ENCODE measurements at regions not wholly inside any gene's neighbourhood (a gene's known extent, or its start where the extent isn't known, plus 50 kb on each side); places are given as distances from the start of the nearest gene placed in this dataset. TPM values are rescaled to one million over a fixed set of nuclear protein-coding genes. Genes with fewer than 3 reads are reported as not detected.

DNA sequence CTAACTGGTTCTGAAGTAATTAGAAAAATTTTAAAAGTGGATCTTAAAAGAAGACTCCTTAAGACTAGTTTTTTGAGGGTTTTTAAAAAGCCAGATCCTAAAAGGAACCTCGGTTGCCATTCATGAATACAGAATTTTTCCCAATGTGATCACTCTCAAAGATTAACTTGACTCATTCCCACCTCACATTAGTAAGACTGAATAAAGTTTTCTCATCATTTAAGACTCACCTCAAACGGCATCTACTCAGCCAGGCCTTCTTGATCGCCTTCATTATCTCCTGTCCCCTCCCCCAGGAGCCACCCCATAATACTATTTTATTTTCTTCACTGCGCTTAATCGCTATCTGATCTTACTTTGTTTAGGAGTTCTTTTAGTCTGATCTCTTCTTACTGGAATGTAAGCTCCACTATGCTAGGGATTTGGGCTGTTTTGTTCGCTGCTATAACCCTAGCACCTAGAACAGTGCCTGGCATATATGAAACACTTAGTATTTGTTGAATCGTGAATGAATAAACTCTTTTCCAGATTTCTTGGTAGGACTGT is 55.9 kb upstream of the PCGF5 start:
- TF ChIP-seq POLR2A (IDR thresholded peaks at IDR 0.05): no peak
- TF ChIP-seq, protein P1, sequence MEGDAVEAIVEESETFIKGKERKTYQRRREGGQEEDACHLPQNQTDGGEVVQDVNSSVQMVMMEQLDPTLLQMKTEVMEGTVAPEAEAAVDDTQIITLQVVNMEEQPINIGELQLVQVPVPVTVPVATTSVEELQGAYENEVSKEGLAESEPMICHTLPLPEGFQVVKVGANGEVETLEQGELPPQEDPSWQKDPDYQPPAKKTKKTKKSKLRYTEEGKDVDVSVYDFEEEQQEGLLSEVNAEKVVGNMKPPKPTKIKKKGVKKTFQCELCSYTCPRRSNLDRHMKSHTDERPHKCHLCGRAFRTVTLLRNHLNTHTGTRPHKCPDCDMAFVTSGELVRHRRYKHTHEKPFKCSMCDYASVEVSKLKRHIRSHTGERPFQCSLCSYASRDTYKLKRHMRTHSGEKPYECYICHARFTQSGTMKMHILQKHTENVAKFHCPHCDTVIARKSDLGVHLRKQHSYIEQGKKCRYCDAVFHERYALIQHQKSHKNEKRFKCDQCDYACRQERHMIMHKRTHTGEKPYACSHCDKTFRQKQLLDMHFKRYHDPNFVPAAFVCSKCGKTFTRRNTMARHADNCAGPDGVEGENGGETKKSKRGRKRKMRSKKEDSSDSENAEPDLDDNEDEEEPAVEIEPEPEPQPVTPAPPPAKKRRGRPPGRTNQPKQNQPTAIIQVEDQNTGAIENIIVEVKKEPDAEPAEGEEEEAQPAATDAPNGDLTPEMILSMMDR (IDR thresholded peaks at IDR 0.05): no peak
- H3K4me1 ChIP-seq: peaks cover 20% of the 10 kb centered on the region
- peak overlapping the region in 3 of 4 donors; percentile 96 to 98 (median 96) for H3K27ac ChIP-seq
- no peak for DNase-seq
- H3K4me3 ChIP-seq: no peak overlapping the region
- ATAC-seq: no peak
- intact Hi-C loops (cut with DNase I): no loop called here
- no peaks in the 10 kb centered on the region for H3K9me3 ChIP-seq
- WGBS, 2 donors: 66 to 71% methylated on average over 7 of the region's 7 CpGs
- H3K36me3 ChIP-seq (replicated peaks in 1 of 2; ENCODE audit: insufficient read depth in 1 of 2, low read depth in 2 of 2): no peaks in the 10 kb centered on the region
- no peaks in the 10 kb centered on the region for H3K27me3 ChIP-seq

DNA sequence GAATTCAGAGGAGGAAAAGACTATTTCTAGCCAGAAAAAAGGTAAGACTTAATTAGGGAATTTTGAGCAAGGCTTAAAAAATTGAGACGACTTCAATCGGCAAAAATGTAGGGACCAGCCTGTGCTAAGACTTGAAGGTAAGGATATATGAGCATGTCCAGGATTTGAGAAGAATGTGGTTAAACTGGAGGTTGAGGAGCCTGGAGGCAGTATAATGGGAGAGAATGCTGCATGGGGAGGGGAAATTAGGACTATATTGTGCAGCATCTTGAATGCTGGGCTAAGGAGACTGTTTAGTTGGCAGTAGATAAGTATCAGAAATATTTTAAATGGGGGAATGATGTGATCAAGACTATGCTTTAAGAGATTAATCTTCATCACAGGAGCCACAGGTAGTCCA is 53.1 kb upstream of the PCGF5 start:
- intact Hi-C loops (cut with DNase I): no loop called here

DNA sequence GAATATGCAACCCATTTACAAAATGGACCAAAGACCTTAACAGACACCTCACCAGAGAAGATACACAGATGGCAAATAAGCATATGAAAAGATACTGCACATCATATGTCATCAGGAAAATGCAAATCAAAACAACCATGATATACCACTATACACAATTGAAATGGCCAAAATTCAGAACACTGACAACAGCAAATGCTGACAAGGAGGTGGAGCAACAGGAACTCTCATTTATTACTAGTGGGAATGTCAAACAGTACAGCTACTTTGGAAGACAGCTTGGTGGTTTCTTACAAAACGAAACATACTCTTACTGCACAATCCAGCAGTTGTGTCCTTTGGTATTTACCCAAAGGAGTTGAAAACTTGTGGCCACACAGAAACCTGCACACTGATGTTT is 50.0 kb upstream of the PCGF5 start:
- Histone ChIP-seq H3K9me3 (no peaks in the 10 kb centered on the region), H3K4me3 (no peak overlapping the region), H3K36me3 (replicated peaks in 1 of 2; ENCODE audit: insufficient read depth in 1 of 2, low read depth in 2 of 2) (no peaks in the 10 kb centered on the region), H3K27ac (no peak overlapping the region), H3K27me3 (no peaks in the 10 kb centered on the region), H3K4me1 (peaks cover 5% of the 10 kb centered on the region)
- DNase-seq (no peak), ATAC-seq (no peak)
- WGBS, 2 donors: 95 to 100% methylated on average over 1 of the region's 1 CpG
- TF ChIP-seq, protein P1 (IDR thresholded peaks at IDR 0.05): no peak
- no peak for TF ChIP-seq POLR2A (IDR thresholded peaks at IDR 0.05)
- intact Hi-C loops (cut with DNase I): no loop called here

More for the DNA sequence above, 53.1 kb upstream of the PCGF5 start:
- H3K36me3 ChIP-seq (replicated peaks in 1 of 2; ENCODE audit: insufficient read depth in 1 of 2, low read depth in 2 of 2): no peaks in the 10 kb centered on the region
- no peaks in the 10 kb centered on the region for H3K9me3 ChIP-seq
- ATAC-seq (no peak), DNase-seq (no peak)
- H3K27ac ChIP-seq: no peak overlapping the region
- H3K27me3 ChIP-seq: no peaks in the 10 kb centered on the region
- peaks cover 15% of the 10 kb centered on the region for H3K4me1 ChIP-seq
- 90 to 91% methylated on average over 2 of the region's 2 CpGs for WGBS, 2 donors
- no peak overlapping the region for H3K4me3 ChIP-seq
- TF ChIP-seq POLR2A (IDR thresholded peaks at IDR 0.05): no peak
- TF ChIP-seq, protein P1 (IDR thresholded peaks at IDR 0.05): no peak

Small RNAs in the stretch of these regions (small RNA-seq; reads per million reads assigned to genes)
- not detected for gene AL365434.2

All from body of pancreas (tissue), 4 donors.